ENCODE measurements at regions not wholly inside any gene's neighbourhood (a gene's known extent, or its start where the extent isn't known, plus 50 kb on each side); places are given as distances from the start of the nearest gene placed in this dataset.
A peak's percentile ranks its signal among the peaks of the same experiment; 100 is the strongest.
"Not testable (repeated sequence)": the region's sequence is repeated elsewhere in the genome, so short reads cannot be mapped to it uniquely, and the experiment has no call there.

- not testable (repeated sequence) for DNase-seq
Observed at GRCh38 chr2:76697439-76697838, 824.7 kb downstream of the LRRTM4 start.

DNA sequence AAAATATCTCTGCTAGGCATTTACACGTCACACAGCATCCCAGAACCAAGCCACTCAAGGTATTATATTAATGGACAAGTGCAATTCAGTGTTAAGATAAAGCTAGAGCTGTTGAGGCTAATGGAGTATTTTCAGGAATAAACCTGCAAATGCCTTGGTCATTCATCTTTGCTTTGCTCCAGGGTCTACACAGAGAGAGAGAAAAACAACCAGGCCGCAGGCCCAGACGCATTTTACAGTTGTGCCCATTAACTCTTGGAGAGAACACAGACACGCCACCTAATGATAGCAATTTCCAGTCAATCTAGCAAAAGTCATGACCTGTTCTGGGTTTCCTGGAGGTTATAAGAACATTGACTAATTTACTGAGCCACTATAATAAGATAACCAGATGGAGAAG lies 829.3 kb downstream of the LRRTM4 start:
- no peak for DNase-seq

GRCh38 chr2:76688732-76689131 lies 833.4 kb downstream of the LRRTM4 start:
- no peak for DNase-seq

GRCh38 chr2:76687923-76688322 lies 834.3 kb downstream of the LRRTM4 start:
- DNase-seq = no peak

GRCh38 chr2:76684756-76685155 lies 837.4 kb downstream of the LRRTM4 start:
- no peak for DNase-seq

DNA sequence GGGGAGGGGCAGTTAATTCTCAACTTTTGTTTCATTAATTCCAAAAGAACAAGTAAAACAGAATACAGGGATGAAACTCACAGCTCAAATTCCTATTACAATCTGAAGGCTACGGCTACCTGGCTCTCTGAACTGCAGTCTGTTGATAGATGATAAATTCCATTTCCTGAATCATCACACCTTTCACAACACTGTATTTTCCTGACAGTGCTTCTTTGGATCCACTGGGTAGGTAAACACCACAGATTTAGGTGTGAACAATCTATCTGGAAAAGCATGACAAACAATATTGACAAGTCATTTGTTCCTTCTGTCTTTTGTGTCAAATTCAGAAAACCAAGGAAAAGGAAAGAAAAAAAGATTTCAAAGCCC lies 843.2 kb downstream of the LRRTM4 start:
- DNase-seq = no peak

DNA sequence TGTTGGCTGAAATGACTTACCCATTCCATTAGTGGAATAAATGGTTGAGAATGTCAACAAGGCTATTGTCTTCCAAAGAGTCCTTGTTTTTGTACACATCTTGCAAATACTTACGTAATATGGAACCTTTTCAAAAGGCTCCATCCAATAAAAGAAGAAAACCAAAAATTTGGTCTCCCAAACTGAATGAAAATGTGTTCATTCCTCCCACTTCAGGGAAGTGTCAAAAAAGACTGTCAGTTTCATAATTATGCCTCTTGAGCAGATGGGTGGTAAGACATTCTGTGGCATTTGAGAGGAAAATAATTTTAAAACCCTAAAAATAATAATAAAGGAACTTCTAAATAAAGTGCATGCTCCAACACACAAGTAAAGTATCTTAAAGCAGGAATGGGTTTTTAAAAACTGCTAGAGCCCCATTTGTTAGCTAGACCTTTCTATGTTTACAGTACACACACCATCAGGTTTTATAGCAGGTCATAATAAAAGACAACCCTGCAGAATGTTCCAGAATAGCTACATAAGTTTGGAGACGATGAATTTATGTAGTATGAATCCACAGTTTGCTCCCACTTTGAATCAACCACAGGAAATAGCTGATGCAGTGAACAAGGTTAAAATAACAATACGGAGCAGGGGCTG lies 843.7 kb downstream of the LRRTM4 start:
- DNase-seq = no peak

GRCh38 chr2:76675212-76675611 lies 847.0 kb downstream of the LRRTM4 start:
- DNase-seq = no peak

DNA sequence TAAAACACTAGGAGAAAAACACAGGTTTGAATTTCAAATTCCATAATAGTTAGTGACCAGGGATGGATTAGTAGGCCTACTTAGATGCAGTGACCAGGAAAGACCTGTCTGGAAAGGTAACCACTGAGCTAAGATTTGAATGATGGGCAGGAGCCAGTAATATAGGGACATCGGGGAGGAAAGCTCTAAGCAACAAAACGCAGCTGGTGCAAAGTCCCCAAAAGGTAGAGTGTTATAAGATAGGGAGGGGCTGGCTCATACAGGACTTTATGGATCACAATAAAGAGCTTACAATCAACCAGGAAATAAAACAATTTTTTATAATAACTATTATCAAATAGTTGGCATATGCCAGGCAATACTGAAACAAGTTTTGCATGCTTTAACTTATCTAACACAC lies 849.4 kb downstream of the LRRTM4 start:
- DNase-seq = no peak

DNA sequence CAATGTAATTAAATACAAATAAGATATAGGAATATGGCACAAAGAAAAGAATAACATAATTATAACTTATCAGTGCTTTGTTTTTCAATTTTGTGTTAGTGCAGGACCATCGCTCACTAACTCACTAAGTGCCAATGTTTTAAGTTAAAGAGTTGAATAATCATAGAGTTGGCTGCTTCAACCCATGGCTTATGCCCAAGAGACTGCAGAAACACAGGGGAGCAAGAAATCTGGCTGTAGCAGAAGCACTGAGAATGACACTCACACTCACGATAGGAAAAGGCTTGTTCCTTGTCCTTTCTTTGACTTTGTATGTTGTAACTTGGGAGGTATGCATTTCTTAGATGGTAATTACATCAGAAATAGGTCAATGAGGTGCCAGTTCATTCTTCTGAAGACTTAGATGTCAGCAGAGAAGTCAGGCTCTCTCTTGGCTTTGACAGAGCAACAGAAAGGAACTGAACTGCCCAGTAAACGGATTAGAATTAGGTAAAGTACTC lies 852.2 kb downstream of the LRRTM4 start:
- DNase-seq = no peak

DNA sequence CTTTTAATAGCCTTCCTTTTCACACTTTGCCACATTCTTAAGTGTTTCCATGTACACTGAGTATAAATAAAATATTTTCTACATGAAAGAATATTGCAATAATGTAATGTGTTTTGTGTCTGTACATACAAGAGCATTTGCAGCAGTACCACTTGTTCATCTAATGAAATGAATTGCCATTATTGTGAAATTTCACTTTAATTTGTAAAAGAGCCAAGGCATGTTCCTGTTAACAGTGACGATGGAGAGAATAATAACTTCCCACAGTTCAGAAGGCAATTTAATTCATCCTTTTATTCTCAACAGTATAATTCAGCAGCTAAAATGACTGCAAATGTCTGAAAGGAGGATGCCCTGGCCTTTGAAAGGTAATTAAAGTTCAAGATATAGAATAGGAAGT lies 853.9 kb downstream of the LRRTM4 start:
- DNase-seq = peak; percentile 57

GRCh38 chr2:76667821-76668271 lies 854.3 kb downstream of the LRRTM4 start:
- peak; percentile 90 for DNase-seq

GRCh38 chr2:76642129-76642528 lies 880.0 kb downstream of the LRRTM4 start:
- DNase-seq = no peak

- no peak for DNase-seq
Observed at GRCh38 chr2:76641506-76641905, 880.7 kb downstream of the LRRTM4 start.

GRCh38 chr2:76640905-76641304 lies 881.3 kb downstream of the LRRTM4 start:
- DNase-seq = no peak

DNA sequence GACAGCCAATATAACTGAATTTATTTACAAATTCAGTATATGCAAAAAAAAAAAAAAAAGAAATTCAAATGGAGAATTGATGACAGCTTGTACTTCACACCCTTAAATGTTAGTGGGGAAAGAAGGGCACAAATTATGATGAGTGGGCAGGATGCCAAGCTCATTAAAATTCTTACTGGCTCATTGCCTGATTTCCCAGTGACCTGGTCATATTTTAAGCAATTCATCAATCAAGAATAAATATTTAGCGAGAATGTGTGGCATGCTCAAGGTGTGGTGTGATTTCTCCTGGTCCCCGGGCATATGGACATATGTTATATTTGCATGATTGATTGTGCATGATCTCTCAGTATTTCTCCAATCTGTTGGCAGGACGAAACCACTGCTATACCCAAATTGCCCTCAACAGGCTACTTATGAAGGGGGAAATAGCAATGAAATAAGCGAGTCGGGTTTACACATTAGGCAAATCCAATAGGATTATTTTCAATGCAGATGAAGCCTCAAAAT lies 883.0 kb downstream of the LRRTM4 start:
- DNase-seq = no peak

DNA sequence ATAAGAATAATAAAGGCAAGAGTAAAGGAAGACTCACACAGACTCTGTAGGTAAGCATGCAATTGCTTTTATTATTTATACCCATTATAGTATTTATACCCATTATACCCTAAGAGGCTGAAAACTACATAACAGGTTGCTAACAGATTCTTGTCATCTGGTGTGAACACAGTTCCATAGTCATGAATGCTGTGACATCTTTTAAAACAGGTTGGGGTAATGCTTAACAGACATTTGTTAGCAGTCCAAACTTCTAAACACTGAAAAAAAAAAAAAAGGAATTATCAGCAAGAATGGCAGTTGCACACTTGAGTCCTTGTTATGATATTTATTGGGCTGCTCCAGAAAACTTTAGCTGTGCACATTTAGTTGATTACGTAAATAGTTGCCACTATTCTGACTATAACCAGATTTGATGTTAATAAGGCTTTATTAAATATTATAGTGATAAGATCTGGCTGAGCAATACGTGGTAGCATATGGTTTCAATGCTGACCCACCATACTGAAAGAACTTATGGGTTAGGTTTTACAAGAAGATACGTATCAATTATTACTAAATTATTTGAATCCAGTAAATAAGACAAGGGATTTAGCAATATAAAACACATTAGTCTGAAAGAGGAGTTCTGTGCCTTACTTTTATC lies 888.8 kb downstream of the LRRTM4 start:
- DNase-seq = no peak

DNA sequence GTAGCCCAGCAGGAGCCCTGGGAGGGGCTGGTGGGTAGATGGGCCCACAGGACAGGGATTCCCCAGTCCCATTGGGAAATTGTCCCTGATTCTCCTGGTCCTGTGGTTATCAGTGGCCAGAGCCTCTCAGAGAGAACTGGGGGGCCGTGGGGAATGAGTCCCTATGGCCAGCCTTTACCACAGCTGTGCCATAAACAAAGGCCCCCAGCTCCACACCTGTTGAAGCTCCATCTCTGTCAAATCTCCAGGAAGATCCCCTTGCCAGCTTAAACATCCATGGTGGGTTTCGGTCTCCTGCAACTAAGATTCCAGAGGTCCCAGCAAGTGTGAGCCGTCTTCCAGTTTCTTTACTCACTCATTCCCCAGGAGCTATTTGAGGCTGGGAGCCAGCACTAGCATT lies 897.1 kb downstream of the LRRTM4 start:
- no peak for DNase-seq

- no peak for DNase-seq
Observed at GRCh38 chr2:76613330-76613729, 902.6 kb upstream of the GCFC2 start.

DNA sequence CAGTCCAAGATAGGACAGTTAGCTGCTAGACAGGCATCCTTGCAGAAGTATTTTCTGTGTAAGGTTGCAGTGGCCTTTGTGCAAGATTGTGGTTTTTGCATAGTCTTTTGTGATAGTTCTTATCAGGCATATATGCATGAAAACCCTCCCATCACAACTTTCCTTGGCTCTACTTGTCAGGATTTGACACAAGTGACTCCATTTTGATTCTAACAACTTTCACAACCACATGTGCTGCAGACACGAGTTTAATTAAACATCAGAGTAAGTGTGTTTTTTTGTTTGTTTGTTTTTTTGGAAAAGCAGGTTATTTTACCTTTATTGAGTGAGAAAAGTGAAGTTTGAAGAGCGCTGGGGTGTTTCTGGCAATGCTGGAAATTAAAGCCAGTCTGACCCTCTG lies 902.0 kb upstream of the GCFC2 start:
- DNase-seq = no peak

DNA sequence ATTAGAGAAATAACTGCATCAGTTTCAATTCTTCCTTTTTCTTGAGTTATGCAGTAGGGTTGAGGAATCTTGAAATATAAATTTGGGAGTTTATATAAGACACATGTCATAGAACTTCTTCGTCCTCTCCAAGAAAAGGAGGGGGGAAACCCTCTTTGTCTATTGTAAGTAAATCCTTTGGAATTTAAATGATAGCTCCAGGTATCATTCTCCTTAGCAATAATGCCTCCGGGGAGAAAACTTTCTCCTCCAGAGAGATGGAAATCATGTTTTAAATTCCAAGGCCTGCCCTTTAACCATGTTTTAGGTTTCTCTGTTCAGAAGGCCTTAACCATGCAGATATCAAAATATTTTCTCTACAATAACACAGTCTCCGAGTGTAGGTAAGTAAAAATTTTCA lies 899.7 kb upstream of the GCFC2 start:
- no peak for DNase-seq

- peak; percentile 62 for DNase-seq
Observed at GRCh38 chr2:76599732-76600368, 889.1 kb upstream of the GCFC2 start.

GRCh38 chr2:76584474-76584873 lies 873.8 kb upstream of the GCFC2 start:
- no peak for DNase-seq

GRCh38 chr2:76579911-76580310 lies 869.2 kb upstream of the GCFC2 start:
- DNase-seq = no peak

Measured in skin of body (tissue), 1 donor.